HepG2 (cell line): ENCODE measurements at regions not wholly inside any gene's neighbourhood (a gene's known extent, or its start where the extent isn't known, plus 50 kb on each side); places are given as distances from the start of the nearest gene placed in this dataset.

Source experiments
- ATAC-seq: fragments of 200-7000 bp; cut with Tn5 transposase; 3 replicates; pipeline ENCODE4 v1.9.1; 2020; ENCODE audit warnings: mild to moderate bottlenecking, moderate library complexity
- BruUV-seq: library from RNA; stranded (reverse); fragments of 400-500 nt; replicated peaks from 2 replicates; lab custom pipeline; 2021; lab: Mats Ljungman, UMichigan
- CTCF ChIA-PET: fragments of 300-600 bp; formaldehyde crosslinking; extraction: SDS; loops from one replicate; lab custom pipeline; 2021; ENCODE audit warnings: low total read pairs, inconsistent platforms, low intra/inter-chr PET ratio; lab: Yijun Ruan, JAX
- POLR2A ChIA-PET: fragments of 350-600 bp; sonication (Branson Sonifier 250); formaldehyde crosslinking; loops from one replicate; lab custom pipeline; 2020; ENCODE audit warnings: antibody characterized with exemption, inconsistent platforms; lab: Yijun Ruan, JAX
- DNase-seq: peaks from one replicate; pipeline ENCODE4 v3.0.0-alpha.2; 2015; ENCODE audit warnings: low spot score
- FAIRE-seq: peaks from 3 replicates; lab custom pipeline; 2011; peaks lifted over from hg19 to GRCh38; lab: Jason Lieb, UNC
- H2AFZ ChIP-seq: one replicate; pipeline ENCODE4 v1.6.1; 2011; ENCODE audit warnings: low read length, inconsistent platforms
- H3K27ac ChIP-seq: fragments of 300-600 bp; 3 replicates; pipeline ENCODE4 v1.8.0; 2011; ENCODE audit warnings: mixed run types, mild to moderate bottlenecking, mixed read lengths, low read length, inconsistent platforms; ENCODE audit not compliant: insufficient read depth; ENCODE audit errors: extremely low read length
- H3K27me3 ChIP-seq, 2 experiments: fragments of 200-600 bp in 1 of 2; 2 replicates in 1 of 2; 3 replicates in 1 of 2; pipeline versions ENCODE4 v1.6.0 to v1.8.0; 2011; ENCODE audit warnings: low read length in 2 of 2, mild to moderate bottlenecking in 2 of 2, moderate library complexity in 2 of 2, inconsistent platforms in 1 of 2; ENCODE audit not compliant: insufficient read depth in 2 of 2, control insufficient read depth in 1 of 2
- H3K36me3 ChIP-seq, 2 experiments: fragments of 200-600 bp in 1 of 2; replicated peaks in 1 of 2; 2 replicates in 1 of 2; 3 replicates in 1 of 2; pipeline versions ENCODE4 v1.5.1 to v1.8.0; 2011; ENCODE audit warnings: low read length in 2 of 2, inconsistent platforms in 1 of 2; ENCODE audit not compliant: insufficient read depth in 2 of 2, control insufficient read depth in 1 of 2
- H3K4me1 ChIP-seq: 2 replicates; pipeline ENCODE4 v1.5.1; 2012; ENCODE audit warnings: low read length, inconsistent platforms; ENCODE audit not compliant: insufficient read depth
- H3K4me2 ChIP-seq: 2 replicates; pipeline ENCODE4 v1.6.0; 2011; ENCODE audit warnings: low read depth, low read length, inconsistent platforms
- H3K4me3 ChIP-seq, 3 experiments: fragments of 200-600 bp in 1 of 3; sonication (generic), shearing (Covaris generic) in 1 of 3; replicated peaks in 1 of 3; 2 replicates each; pipeline ENCODE4 v1.5.1; 2011 to 2016; ENCODE audit warnings: low read length in 3 of 3, inconsistent platforms in 2 of 3, low read depth in 2 of 3, mild to moderate bottlenecking in 2 of 3, control low read depth in 1 of 3, mixed read lengths in 1 of 3; ENCODE audit not compliant: insufficient read depth in 1 of 3
- H3K79me2 ChIP-seq: one replicate; pipeline ENCODE4 v1.6.1; 2011; ENCODE audit warnings: low read length, inconsistent platforms; ENCODE audit not compliant: insufficient read depth
- H3K9ac ChIP-seq: 2 replicates; pipeline ENCODE4 v1.6.0; 2011; ENCODE audit warnings: mild to moderate bottlenecking, low read depth, low read length, inconsistent platforms; ENCODE audit not compliant: insufficient read depth
- H3K9me3 ChIP-seq: 2 replicates; pipeline ENCODE4 v1.5.1; 2012; ENCODE audit warnings: mild to moderate bottlenecking, low read length
- H4K20me1 ChIP-seq: 2 replicates; pipeline ENCODE4 v1.6.0; 2011; ENCODE audit warnings: inconsistent platforms, mild to moderate bottlenecking, low read length, moderate library complexity; ENCODE audit not compliant: insufficient read depth
- E2F5 ChIP-seq: sonication (generic); formaldehyde crosslinking; conservative IDR thresholded peaks from 2 replicates; pipeline ENCODE4 v1.4.0; 2020; ENCODE audit warnings: missing genetic modification reagents
- HNRNPLL ChIP-seq: fragments of 200-400 bp; formaldehyde crosslinking; IDR thresholded peaks from 2 replicates; pipeline ENCODE4 v1.6.1; 2017; ENCODE audit warnings: mild to moderate bottlenecking, low read depth, low read length; ENCODE audit not compliant: poor library complexity, severe bottlenecking
- HOXA5 ChIP-seq: sonication (generic); formaldehyde crosslinking; IDR thresholded peaks from 2 replicates; pipeline ENCODE4 v1.4.0; 2020; ENCODE audit warnings: missing genetic modification reagents
- POLR2AphosphoS2 ChIP-seq: IDR thresholded peaks from 2 replicates; pipeline ENCODE4 v1.6.1; 2011; ENCODE audit warnings: low read depth, low read length, improper control_type of control experiment
- SRY ChIP-seq: sonication (generic); formaldehyde crosslinking; IDR thresholded peaks from 2 replicates; pipeline ENCODE4 v1.8.0; 2022; ENCODE audit warnings: mild to moderate bottlenecking, missing genetic modification reagents
- ZBTB10 ChIP-seq: sonication (generic); formaldehyde crosslinking; IDR thresholded peaks from 2 replicates; pipeline ENCODE4 v1.4.0; 2020; ENCODE audit warnings: missing genetic modification reagents, borderline replicate concordance
- ZC3H13 ChIP-seq: sonication (generic); formaldehyde crosslinking; IDR thresholded peaks from 2 replicates; pipeline ENCODE4 v1.8.1; 2023; ENCODE audit warnings: mild to moderate bottlenecking, missing genetic modification reagents, moderate library complexity
- ZFP36L2 ChIP-seq: sonication (generic); formaldehyde crosslinking; IDR thresholded peaks from 2 replicates; pipeline ENCODE4 v1.4.0; 2020; ENCODE audit warnings: missing genetic modification reagents
- ZNF251 ChIP-seq: sonication (generic); formaldehyde crosslinking; IDR thresholded peaks from 2 replicates; pipeline ENCODE4 v1.9.0; 2021; ENCODE audit warnings: mild to moderate bottlenecking, missing genetic modification reagents
- ZNF317 ChIP-seq: sonication (generic); formaldehyde crosslinking; IDR thresholded peaks from 2 replicates; pipeline ENCODE4 v1.5.0; 2020; ENCODE audit warnings: mild to moderate bottlenecking, missing genetic modification reagents
- ZNF547 ChIP-seq: sonication (generic); formaldehyde crosslinking; IDR thresholded peaks from 2 replicates; pipeline ENCODE4 v1.5.1; 2020; ENCODE audit warnings: mild to moderate bottlenecking, missing genetic modification reagents
- ZNF563 ChIP-seq: sonication (generic); formaldehyde crosslinking; IDR thresholded peaks from 2 replicates; pipeline ENCODE4 v1.8.0; 2022; ENCODE audit warnings: mild to moderate bottlenecking, moderate library complexity, missing genetic modification reagents
- ZNF761 ChIP-seq: sonication (generic); formaldehyde crosslinking; conservative IDR thresholded peaks from 2 replicates; pipeline ENCODE4 v1.4.0; 2020; ENCODE audit warnings: mild to moderate bottlenecking, missing genetic modification reagents
- ZUFSP ChIP-seq: sonication (generic); formaldehyde crosslinking; IDR thresholded peaks from 2 replicates; pipeline ENCODE4 v1.9.0; 2021; ENCODE audit warnings: missing genetic modification reagents, mild to moderate bottlenecking, borderline replicate concordance
- WGBS: methylation state at CpG from one replicate; pipeline ENCODE4 v1.1.6; 2017; ENCODE audit warnings: low lambda C conversion rate; 5-methylcytosine and 5-hydroxymethylcytosine counted together
- in situ Hi-C: cut with HindIII; loops from 2 replicates; pipeline ENCODE4 v1.10.0; 2017; ENCODE audit warnings: low pct_unique_long_range_greater_than_20kb; ENCODE audit not compliant: extremely low pct_ligation_motif_present
- intact Hi-C: fragments of 100-400 bp; cut with micrococcal nuclease; formaldehyde crosslinking; loops from one replicate; pipeline ENCODE4 v1.10.0; 2022; ENCODE audit not compliant: unreplicated experiment

DNA sequence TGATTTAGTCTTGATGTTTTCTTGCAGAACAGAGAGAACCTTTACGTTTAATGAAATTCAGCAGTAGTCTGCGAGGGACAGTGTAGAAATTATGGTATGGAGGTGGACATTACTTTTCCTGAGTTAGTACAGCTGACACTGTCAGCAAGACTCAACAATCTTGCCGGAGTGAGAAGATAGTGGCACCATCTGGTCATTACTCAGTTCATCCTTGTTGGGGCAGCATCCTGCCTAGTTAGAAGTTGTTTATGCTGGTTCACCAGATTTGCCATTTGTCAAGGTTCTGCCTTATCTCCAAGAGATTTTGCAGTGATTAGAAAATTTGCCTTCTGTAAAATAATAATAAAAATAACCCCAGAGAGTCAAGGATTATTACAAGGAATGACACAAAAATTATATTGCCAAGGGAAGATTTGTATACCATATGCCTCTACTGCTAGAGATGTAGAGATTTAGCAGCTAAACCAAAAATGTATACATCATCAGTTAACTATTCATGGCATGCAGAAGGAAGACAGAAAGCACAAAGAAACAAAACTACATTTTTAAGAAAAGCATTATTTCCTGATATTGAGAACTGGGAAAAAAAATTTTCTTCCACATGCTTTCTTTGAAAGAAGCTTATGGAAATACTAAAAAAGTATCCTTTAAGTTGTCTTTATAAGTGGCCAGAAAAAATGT is 1967.4 kb downstream of the NCAM2 start:
- BruUV-seq: no TSS peak
- Histone ChIP-seq H4K20me1 (no peaks in the 10 kb centered on the region), H3K9me3 (peaks cover 94% of the 10 kb centered on the region), H3K4me1 (no peaks in the 10 kb centered on the region), H3K4me3 (no peak overlapping the region), H3K79me2 (no peaks in the 10 kb centered on the region), H3K36me3 (no peaks in the 10 kb centered on the region), H3K9ac (no peak overlapping the region), H2AFZ (no peak overlapping the region), H3K27me3 (no peaks in the 10 kb centered on the region), H3K27ac (no peak overlapping the region), H3K4me2 (no peak overlapping the region)
- TF ChIP-seq HNRNPLL: no peak
- no peak for TF ChIP-seq ZC3H13
- no peak for TF ChIP-seq SRY (CRISPR knock-in tag)
- no peak for TF ChIP-seq HOXA5
- no peak for TF ChIP-seq ZNF317 (CRISPR knock-in tag)
- no peak for DNase-seq
- no peak for FAIRE-seq
- in situ Hi-C loops: no loop called here
- POLR2A ChIA-PET: no interaction called here
- no peak for ATAC-seq
- CTCF ChIA-PET: no interaction called here
- WGBS: 0% methylated on average over 3 of the region's 3 CpGs
- intact Hi-C loops: no loop called here

DNA sequence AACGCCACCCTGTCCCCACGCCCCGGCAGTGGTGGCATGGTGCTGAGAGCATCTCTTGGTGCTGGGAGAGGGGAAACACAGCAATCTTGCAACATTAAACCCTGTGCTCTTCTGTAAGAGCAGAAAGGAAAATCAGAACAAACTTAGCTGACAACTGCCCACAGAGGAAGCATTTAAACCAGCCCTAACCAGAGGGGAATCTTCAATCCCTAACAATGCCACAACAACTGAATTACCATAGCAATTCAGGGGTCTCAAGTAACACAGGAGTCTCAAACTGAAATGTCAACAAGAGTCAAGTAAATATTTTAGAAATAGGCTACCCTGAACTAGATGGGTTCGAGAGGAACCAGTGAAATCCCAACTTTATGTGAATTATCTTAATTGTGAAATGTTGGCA is 1983.6 kb downstream of the NCAM2 start:
- H3K27me3 ChIP-seq: no peaks in the 10 kb centered on the region
- 29% methylated on average over 4 of the region's 4 CpGs for WGBS
- DNase-seq (no peak), FAIRE-seq (no peak), ATAC-seq (no peak)
- in situ Hi-C loops (no loop called here), intact Hi-C loops (no loop called here)
- no peak overlapping the region for H3K9ac ChIP-seq
- no peaks in the 10 kb centered on the region for H4K20me1 ChIP-seq
- TF ChIP-seq ZFP36L2 (CRISPR knock-in tag): no peak
- no peak for TF ChIP-seq ZUFSP (CRISPR knock-in tag)
- TF ChIP-seq ZNF251 (CRISPR knock-in tag): no peak
- TF ChIP-seq POLR2AphosphoS2: no peak
- TF ChIP-seq ZNF761: no peak
- no peak for TF ChIP-seq E2F5
- no peak for TF ChIP-seq ZNF563 (CRISPR knock-in tag)
- no peak for TF ChIP-seq ZNF547
- TF ChIP-seq ZBTB10 (CRISPR knock-in tag): no peak
- no peak overlapping the region for H3K4me2 ChIP-seq
- H3K36me3 ChIP-seq: no peaks in the 10 kb centered on the region
- CTCF ChIA-PET: no interaction called here
- no peak overlapping the region for H3K27ac ChIP-seq
- BruUV-seq: no TSS peak
- no peaks in the 10 kb centered on the region for H3K79me2 ChIP-seq
- H3K9me3 ChIP-seq: peaks cover 89% of the 10 kb centered on the region
- H3K4me1 ChIP-seq: no peaks in the 10 kb centered on the region
- no peak overlapping the region for H3K4me3 ChIP-seq
- POLR2A ChIA-PET: no interaction called here
- no peak overlapping the region for H2AFZ ChIP-seq
